ENCODE measurements at regions not wholly inside any gene's neighbourhood (a gene's known extent, or its start where the extent isn't known, plus 50 kb on each side); places are given as distances from the start of the nearest gene placed in this dataset.
"Not testable (repeated sequence)": the region's sequence is repeated elsewhere in the genome, so short reads cannot be mapped to it uniquely, and the experiment has no call there.

GRCh38 chrX:115912372-115912897 lies 258.1 kb upstream of the AGTR2 start:
- DNase-seq = no peak

- no peak for DNase-seq
These were observed 257.0 kb upstream of the AGTR2 start for GRCh38 chrX:115913575-115913974.

DNA sequence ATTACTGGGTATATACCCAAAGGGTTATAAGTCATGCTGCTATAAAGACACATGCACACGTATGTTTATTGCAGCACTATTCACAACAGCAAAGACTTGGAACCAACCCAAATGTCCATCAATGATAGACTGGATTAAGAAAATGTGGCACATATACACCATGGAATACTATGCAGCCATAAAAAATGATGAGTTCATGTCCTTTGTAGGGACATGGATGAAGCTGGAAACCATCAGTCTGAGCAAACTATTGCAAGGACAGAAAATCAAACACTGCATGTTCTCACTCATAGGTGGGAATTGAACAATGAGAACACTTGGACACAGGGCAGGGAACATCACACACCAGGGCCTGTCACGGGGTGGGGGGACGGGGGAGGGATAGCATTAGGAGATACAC lies 254.9 kb upstream of the AGTR2 start:
- not testable (repeated sequence) for DNase-seq

DNA sequence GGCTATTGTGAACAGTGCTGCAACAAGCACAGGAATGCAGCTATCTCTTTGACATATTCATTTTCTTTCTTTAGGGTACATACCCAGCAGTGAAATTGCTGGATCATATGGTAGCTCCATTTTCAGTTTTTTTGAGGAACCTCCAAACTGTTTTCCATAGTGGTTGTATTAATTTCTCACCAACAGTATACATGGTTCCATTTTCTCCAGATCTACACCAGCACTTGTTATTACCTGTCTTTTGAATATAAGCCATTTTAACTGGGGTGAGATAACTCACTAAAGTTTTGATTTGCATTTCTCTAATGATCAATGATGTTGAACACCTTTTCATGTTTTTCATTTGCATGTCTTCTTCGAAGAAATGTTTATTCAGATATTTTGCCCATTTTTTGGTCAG lies 241.1 kb upstream of the AGTR2 start:
- no peak for DNase-seq

DNA sequence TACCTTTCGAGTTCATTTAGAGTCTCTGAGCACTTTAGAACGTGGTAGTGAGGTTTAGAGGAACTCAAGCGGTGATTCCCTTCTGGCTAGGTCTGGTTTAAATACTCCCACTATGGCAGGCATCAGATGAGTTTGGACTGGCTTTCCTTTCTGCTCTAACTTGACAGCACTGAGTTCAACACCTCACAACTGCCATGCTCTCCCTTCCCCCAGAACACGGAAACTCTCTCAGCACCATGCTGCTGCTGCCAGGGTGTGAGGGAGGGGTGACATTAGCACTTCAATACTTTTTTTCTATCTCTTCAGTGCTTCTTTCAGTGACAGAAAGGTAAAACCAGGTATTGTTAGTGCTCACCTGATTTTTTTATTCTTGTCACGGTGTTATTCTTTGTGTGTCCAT lies 234.5 kb upstream of the AGTR2 start:
- no peak for DNase-seq

DNA sequence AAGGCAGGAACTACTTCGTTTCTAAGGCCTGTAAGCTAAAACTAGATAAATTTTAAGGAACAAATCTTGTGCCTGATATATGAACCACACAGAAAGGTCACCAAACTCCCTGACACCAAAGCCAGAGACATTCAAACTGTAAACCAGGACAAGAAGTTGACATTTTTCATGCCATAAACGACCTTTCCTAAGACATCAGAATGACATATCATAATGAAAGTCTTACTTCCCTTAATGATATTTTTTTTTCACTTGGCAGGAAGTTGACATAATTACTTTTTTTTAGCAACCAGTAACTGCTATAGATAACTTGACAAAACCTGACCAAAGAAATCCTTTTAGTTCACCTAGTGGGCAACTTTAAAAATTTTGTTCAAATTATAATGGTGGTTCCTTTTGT lies 231.5 kb upstream of the AGTR2 start:
- DNase-seq = no peak

- no peak for DNase-seq
These were observed 230.8 kb upstream of the AGTR2 start for GRCh38 chrX:115939636-115940160.

DNA sequence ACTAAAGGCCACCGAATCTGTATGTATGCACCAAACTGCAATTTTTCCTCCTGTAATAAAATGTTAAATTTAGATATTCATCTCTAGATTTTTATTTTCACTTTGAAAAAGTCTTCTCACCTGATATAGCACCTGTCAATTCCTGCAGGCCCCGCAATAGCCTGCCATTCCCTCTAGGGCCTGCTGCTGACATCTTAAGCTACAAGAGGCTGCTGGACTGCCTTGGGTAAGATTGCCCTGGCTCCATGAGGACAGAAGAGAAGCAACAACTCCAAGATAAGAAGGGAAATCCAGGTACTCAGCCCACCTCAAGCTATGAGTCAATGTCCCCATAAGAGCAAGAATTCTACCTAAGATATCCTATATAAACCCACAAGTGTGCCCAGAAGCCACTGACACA lies 230.2 kb upstream of the AGTR2 start:
- DNase-seq = no peak

GRCh38 chrX:115940888-115941332 lies 229.6 kb upstream of the AGTR2 start:
- peak; percentile 7 for DNase-seq

- DNase-seq = no peak
These were observed 229.2 kb upstream of the AGTR2 start for GRCh38 chrX:115941388-115941787.

DNA sequence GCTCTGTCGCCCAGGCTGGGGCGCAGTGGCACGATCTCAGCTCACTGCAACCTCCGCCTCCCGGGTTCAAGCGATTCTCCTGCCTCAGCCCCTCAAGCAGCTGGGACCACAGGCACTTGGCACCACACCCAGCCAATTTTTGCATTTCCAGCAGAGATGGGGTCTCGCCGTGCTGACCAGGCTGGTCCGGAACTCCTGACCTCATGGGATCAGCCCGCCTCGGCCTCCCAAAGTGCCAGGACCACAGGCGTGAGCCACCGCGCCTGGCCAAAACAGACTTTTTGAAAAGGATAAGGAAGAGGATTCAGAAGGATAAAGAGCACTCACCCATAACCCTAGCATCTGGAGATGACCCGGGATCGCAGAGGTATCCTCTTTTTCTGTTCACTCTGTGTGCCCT lies 224.5 kb upstream of the AGTR2 start:
- no peak for DNase-seq

GRCh38 chrX:115948018-115948923 lies 222.3 kb upstream of the AGTR2 start:
- DNase-seq = no peak

DNA sequence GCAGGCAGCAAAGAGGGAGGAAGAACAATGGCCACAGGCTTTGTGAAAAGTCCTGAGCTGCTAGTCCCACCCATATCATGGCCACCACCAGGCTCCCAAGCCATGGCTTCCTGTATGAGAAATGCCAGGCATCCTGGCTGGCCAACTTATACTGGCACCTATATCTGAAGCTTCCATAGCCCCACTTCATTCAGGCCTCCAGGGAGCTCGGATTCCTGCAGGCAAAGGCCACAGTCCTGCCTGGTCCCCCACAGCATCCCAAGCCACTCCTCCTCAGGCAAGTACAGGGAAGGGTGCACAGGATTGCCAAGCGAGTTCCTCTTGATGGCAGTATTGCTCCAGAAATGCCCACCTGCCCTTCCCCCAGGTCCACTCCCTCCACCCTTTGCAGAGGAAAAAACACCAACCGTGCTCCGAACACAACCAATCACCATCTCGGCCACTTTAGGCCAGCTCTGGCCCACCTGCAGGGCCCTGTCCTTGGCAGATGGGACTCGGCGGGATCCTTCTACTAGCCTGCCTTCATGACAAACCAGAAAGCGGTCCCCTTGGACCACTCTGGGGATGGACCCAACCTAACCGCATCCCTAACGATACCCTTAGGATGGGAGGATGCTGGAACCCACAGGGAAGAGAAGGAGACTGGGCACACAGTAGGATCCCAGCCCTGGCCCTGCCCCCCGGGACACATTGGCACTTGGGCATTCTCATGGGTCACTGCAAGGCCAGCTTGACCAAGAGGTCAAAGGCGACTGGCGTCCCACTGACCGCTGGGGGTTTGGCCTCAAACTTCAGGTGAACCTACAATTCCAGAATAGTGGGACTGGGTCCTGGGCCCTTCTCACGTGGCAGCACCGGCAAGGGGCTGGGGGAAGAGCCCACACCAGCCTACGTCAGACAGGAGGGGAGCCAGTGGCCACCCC lies 220.4 kb upstream of the AGTR2 start:
- DNase-seq = no peak

DNA sequence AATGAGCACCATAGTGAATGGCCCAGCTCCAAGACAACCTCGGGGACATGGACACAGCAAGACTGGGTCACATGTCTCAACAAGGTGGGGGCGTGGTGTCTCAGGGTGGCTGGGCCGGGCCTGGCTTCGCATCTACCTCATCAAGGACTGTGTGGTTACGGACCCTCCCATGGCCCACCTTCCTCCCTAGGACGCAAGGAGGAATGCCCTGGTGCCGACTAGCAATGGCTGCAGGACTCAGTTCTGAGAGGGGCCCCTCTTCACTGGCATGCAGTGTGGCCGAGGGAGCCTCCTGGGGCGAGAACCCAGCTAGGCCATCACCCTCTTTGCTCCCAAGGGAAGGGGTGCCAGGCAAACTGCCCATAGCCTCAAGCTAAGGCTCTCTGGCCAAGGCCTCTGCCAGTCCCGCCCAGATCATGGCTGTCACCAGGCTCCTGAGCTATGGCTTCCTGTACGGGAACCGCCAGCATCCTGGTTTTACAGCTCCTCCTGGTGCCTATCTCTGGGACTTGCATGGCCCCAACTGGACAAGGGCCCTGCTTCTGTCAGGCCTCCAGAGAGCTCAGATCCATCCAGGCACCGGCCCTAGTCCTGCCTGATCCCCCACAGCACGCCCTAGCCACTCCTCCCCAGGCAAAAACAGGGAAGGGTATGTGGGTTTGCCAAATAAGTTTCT lies 218.0 kb upstream of the AGTR2 start:
- no peak for DNase-seq

GRCh38 chrX:115957862-115958490 lies 212.6 kb upstream of the AGTR2 start:
- no peak for DNase-seq

DNA sequence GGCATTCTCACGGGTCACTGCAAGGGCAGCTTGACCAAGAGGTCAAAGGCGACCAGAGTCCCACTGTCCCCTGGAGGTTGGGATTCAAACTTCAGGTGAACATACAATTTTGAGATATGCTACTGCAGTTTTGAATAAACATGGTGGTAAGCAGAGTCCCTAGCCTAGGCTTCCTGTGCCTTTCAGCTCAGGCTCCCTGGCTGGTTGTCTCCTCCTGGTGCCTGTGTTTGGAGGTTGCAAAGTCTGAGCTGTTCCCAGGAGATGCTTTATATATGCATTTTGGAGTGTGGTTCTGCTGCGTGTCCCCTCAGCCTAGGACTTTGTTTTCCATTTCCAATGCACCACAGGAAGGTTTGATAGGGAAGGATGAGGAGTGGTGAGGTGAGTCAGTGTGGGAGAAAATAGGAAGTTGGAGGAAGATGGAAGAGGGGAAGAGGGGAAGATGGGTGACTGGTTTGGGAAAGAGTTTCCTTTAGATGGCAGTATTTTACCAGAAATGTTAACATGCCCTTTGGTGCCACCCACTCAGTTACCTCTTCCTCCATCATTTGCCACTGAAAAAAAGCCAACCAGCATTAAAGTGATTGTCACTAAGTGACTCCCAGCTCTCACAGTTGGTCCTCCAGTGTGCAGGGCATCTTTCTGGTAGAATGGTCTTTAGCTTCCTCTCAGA lies 211.7 kb upstream of the AGTR2 start:
- DNase-seq = no peak

GRCh38 chrX:115960440-115961084 lies 210.0 kb upstream of the AGTR2 start:
- DNase-seq = no peak

DNA sequence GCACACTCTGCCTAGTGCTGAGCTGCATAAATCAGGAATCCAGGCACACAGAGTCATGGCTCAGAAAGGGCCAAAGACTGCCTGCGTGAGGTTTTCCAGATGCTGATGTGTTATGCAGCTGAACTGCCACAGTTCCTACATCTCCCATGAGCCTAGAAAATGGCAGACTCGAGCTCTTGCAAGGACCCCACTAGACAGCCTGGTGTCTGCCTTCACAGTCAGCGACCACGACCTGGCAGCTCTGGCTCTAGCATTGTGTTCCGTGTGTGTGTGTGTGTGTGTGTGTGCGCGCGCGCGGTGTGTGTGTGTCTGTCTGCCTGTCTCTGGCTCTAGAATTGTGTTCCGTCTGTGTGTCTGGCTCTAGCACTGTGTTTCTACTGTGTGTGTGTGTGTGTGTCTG lies 203.6 kb upstream of the AGTR2 start:
- DNase-seq = no peak

DNA sequence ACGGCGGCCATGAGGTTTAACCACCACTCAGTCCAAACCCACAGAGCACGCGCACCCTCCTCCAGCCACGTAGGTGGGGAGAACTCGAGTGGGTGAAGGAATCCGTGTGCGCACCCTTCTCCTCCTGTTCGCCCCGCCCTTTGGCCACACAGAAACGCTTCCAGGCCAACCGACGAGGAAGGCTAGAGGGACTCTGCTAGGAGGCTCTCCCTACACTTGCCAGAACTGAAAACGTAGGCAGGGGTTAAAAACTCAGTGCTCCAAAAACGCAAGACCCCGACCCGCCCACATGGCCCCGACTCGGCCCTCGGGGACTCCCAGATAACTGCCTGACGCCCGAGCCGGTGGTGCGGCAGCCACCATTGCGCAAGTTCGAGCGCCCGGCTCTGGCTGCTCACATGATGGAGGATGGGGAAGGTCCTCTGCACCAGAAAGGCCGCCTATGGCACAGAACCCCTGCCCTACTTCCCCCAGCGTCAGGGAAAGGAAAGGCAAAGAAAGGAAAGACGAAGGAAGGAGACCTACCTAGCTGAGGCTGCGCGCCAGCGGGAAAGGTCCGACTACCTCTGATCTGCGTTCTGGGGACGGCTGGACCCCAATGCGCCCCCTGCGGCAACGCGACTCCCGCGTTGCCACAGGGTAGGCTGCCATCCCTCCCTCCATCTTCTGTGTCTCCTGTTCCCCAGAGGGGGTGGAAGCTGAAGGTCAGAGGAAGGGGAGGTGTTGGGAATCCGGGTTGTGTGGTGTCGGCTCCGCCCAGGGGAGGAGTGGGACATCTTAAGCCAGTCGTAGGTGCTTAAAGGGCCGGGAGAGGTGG lies 201.9 kb upstream of the AGTR2 start:
- no peak for DNase-seq

GRCh38 chrX:115970718-115971117 lies 199.8 kb upstream of the AGTR2 start:
- no peak for DNase-seq

All from NCI-H1436 treated with DMSO at 0.1 percent for 48 hours (cell line).